ENCODE measurements at regions not wholly inside any gene's neighbourhood (a gene's known extent, or its start where the extent isn't known, plus 50 kb on each side); places are given as distances from the start of the nearest gene placed in this dataset.
"Not testable (repeated sequence)": the region's sequence is repeated elsewhere in the genome, so short reads cannot be mapped to it uniquely, and the experiment has no call there.

GRCh38 chr6:81900616-81901015, 148.1 kb upstream of the TENT5A start:
- no peak for DNase-seq

GRCh38 chr6:81897793-81898192, 145.3 kb upstream of the TENT5A start:
- no peak for DNase-seq

GRCh38 chr6:81896525-81897503, 144.3 kb upstream of the TENT5A start:
- DNase-seq = no peak

GRCh38 chr6:81895511-81896185, 143.2 kb upstream of the TENT5A start:
- DNase-seq = no peak

GRCh38 chr6:81894788-81895271, 142.3 kb upstream of the TENT5A start:
- DNase-seq = no peak

- no peak for DNase-seq
Observed at GRCh38 chr6:81894306-81894705, 141.8 kb upstream of the TENT5A start.

GRCh38 chr6:81892891-81893290, 140.4 kb upstream of the TENT5A start:
- no peak for DNase-seq

- DNase-seq = no peak
Observed at GRCh38 chr6:81891874-81892273, 139.4 kb upstream of the TENT5A start.

- DNase-seq = no peak
Observed at GRCh38 chr6:81890846-81891245, 138.4 kb upstream of the TENT5A start.

GRCh38 chr6:81889377-81890053, 137.0 kb upstream of the TENT5A start:
- no peak for DNase-seq

- not testable (repeated sequence) for DNase-seq
Observed at GRCh38 chr6:81886909-81887308, 134.4 kb upstream of the TENT5A start.

- DNase-seq = no peak
Observed at GRCh38 chr6:81886157-81886556, 133.7 kb upstream of the TENT5A start.

GRCh38 chr6:81881660-81882059, 129.2 kb upstream of the TENT5A start:
- no peak for DNase-seq

GRCh38 chr6:81878479-81878878, 126.0 kb upstream of the TENT5A start:
- DNase-seq = no peak

- no peak for DNase-seq
Observed at GRCh38 chr6:81876971-81877370, 124.5 kb upstream of the TENT5A start.

- no peak for DNase-seq
Observed at GRCh38 chr6:81875782-81876293, 123.4 kb upstream of the TENT5A start.

GRCh38 chr6:81869749-81870508, 117.4 kb upstream of the TENT5A start:
- not testable (repeated sequence) for DNase-seq

- no peak for DNase-seq
Observed at GRCh38 chr6:81865712-81866111, 113.2 kb upstream of the TENT5A start.

- no peak for DNase-seq
Observed at GRCh38 chr6:81864124-81864523, 111.6 kb upstream of the TENT5A start.

GRCh38 chr6:81863123-81863522, 110.6 kb upstream of the TENT5A start:
- DNase-seq = no peak

GRCh38 chr6:81861281-81861680, 108.8 kb upstream of the TENT5A start:
- no peak for DNase-seq

- DNase-seq = no peak
Observed at GRCh38 chr6:81859884-81860283, 107.4 kb upstream of the TENT5A start.
